HFF-Myc (cell line): ENCODE measurements at regions not wholly inside any gene's neighbourhood (a gene's known extent, or its start where the extent isn't known, plus 50 kb on each side); places are given as distances from the start of the nearest gene placed in this dataset.

Experiments used
- DNase-seq: peaks from one replicate; pipeline ENCODE4 v3.0.0-alpha.2; 2011; ENCODE audit warnings: low read depth; ENCODE audit errors: extremely low read depth
- H3K4me3 ChIP-seq: replicated peaks from 2 replicates; pipeline ENCODE4 v1.5.1; 2011; ENCODE audit warnings: low read depth, mild to moderate bottlenecking, control low read depth, low read length
- TF ChIP-seq, protein P1 (sequence below): IDR thresholded peaks from 2 replicates; pipeline ENCODE4 v1.5.1; 2012; ENCODE audit warnings: mild to moderate bottlenecking, low read depth, low read length, control low read depth; ENCODE audit errors: missing control alignments

- no peak overlapping the region for H3K4me3 ChIP-seq
- TF ChIP-seq, protein P1, sequence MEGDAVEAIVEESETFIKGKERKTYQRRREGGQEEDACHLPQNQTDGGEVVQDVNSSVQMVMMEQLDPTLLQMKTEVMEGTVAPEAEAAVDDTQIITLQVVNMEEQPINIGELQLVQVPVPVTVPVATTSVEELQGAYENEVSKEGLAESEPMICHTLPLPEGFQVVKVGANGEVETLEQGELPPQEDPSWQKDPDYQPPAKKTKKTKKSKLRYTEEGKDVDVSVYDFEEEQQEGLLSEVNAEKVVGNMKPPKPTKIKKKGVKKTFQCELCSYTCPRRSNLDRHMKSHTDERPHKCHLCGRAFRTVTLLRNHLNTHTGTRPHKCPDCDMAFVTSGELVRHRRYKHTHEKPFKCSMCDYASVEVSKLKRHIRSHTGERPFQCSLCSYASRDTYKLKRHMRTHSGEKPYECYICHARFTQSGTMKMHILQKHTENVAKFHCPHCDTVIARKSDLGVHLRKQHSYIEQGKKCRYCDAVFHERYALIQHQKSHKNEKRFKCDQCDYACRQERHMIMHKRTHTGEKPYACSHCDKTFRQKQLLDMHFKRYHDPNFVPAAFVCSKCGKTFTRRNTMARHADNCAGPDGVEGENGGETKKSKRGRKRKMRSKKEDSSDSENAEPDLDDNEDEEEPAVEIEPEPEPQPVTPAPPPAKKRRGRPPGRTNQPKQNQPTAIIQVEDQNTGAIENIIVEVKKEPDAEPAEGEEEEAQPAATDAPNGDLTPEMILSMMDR: no peak
- DNase-seq: no peak
These were observed 507.5 kb upstream of the STXBP6 start for GRCh38 chr14:25557466-25557865.

DNA sequence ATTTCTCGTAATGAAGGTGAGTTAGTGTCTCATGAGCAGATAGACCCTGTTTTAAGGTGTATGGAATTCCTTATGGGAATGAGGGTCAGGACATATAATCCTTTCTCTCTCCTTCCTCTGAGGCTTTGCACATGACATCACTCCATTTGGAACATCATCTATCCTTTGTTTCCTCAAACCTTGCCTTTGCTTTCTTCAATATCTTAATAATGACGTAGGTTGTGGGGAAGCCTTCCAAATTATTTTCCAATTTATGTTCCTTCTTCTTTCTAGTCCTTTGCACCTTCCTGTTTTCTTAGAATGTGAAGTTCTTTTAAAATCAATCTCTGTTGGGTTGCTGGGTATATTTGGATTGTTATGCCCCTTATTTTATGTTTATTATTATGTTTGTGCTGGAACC lies 502.9 kb upstream of the STXBP6 start:
- H3K4me3 ChIP-seq: no peak overlapping the region
- TF ChIP-seq, protein P1: no peak
- DNase-seq: no peak

DNA sequence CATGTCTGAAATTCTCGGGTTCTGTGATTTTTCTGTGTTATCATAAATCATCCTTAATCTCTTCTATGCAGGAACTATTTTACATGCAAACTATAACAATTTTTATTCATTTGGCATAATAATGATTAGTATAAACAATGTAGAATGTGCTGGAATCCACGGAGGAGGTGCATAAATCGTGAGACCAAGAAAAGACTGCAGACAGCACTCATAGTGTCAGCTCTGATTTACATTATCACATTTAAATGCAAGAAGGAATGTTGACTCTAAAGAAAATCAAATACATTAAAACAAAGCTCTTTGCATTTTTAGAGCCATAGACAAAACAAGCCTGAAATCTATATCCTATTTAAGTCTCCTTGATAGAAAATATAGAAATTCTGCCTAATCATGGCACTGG lies 501.7 kb upstream of the STXBP6 start:
- no peak for DNase-seq
- H3K4me3 ChIP-seq: no peak overlapping the region
- TF ChIP-seq, protein P1: no peak

- no peak overlapping the region for H3K4me3 ChIP-seq
- DNase-seq: no peak
- TF ChIP-seq, protein P1: no peak
These were observed 496.9 kb upstream of the STXBP6 start for GRCh38 chr14:25546826-25547225.

- TF ChIP-seq, protein P1: peak; percentile 41
- no peak overlapping the region for H3K4me3 ChIP-seq
- DNase-seq: no peak
These were observed 488.0 kb upstream of the STXBP6 start for GRCh38 chr14:25537846-25538455.

DNA sequence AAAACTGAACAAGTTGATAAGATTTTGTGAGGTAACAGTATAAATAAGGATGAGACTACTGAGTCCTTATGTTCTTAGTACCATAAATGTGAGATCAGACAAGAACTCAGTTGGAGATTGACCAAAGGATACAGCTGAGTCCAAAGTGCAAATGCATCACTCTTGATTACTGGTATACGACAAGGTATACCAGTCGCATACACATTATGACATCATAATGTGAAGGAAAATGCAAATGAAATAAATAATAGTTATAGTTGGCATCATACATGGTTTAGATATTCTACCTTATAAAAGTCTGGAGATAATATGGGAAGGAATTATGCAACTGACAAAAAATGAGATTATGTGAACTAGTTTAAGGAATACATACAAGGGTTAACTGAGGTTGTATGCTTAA lies 476.3 kb upstream of the STXBP6 start:
- H3K4me3 ChIP-seq: no peak overlapping the region
- TF ChIP-seq, protein P1: no peak
- no peak for DNase-seq

DNA sequence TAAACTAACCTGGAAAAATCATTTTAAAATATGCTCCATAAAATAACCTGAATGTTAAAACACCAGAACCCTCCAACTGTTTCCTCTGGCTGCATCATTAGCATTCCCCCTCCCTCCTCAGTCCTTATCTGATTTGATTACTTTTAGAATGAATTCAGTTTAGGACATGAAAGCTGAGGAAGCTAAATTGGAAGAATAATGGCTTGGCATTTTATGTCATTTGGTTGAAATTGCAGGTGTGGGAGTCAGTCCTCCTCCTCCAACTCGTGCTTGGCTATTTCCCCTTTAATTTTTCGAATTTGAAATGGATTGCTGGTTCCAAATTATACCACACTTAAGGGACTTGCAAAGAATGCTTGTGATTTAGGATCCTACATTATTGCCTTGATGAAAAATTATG lies 473.0 kb upstream of the STXBP6 start:
- DNase-seq: no peak
- TF ChIP-seq, protein P1: no peak
- no peak overlapping the region for H3K4me3 ChIP-seq
